CD4-positive, alpha-beta T cell treated with Interferon alpha-2 for 1 hour (primary cell): ENCODE measurements at regions not wholly inside any gene's neighbourhood (a gene's known extent, or its start where the extent isn't known, plus 50 kb on each side); places are given as distances from the start of the nearest gene placed in this dataset.
"Not testable (repeated sequence)": the region's sequence is repeated elsewhere in the genome, so short reads cannot be mapped to it uniquely, and the experiment has no call there.

Experiments
- DNase-seq, 2 donors: peaks; one replicate each; pipeline ENCODE4 v3.0.0-alpha.2; 2020 to 2022

DNA sequence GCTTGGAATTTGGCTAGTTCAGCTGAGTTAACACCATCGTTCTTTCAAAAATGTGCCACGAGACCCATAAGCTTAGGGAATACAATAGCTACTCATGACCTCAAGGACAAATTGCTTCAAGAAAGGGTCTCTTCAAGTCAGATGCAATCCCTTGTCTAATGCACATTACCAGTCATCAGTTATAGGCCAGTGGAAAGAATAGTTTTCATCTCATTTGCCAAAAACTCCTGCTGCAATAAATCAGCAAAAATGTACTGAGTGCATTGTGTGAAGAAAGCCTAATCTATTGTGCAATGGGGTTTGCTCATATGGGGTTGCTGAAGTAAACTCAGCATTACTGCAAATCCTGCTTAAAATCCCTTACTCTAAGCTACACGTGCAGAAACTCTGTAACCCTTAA is 208.3 kb upstream of the NBEA start:
- DNase-seq: no peak

DNA sequence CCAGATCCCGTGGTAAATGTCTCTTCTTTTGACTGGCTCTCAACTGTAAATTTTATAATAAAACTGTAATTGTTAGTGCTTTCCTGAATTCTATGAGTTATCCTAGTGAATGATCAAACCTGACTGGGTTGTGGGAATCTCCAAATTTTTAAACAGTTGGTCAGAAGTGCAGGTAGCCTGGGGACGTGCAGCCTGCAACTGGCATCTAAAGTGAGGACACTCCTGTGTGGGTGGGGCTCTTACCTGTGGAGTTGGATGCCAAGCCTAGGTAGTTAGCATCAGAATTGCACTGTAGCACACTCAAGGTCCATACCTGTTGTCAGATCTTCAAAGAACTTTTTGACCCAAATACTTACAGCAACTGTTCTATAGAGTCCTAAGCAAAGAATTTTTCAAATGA is 207.1 kb upstream of the NBEA start:
- DNase-seq: no peak

DNA sequence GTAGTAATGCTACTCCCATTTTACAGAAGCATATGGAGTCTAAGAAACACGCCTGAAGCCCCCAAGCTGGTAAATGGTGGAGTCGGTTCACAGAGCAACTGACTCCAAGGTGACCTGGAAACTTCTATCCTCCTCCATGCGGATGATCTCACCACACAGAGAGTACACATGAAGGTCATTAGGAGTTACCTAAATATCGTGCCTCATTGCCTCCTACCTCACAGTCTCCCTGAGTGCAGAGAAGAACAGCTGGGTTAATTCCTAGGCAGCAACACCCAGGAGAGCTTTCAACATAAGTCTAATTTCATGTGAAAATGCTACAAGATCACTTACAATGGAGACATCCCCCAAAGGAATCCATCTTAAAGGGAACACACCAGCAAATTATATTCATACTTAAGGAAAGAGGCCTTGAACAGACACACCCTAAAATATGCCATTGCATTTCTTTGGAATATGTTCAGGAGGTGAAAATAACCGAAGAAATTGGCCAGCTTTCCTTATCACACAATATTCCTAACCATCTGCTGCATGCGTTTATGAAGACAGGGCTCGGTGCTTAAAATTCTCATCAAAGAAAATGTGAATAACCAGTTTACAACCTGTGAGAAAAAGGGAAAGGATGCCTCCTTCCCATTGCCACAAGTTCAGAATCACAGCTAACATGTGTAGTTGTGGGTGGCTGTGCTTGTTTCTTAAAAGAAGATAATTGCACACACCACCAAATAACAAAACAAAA is 203.6 kb upstream of the NBEA start:
- no peak for DNase-seq

DNA sequence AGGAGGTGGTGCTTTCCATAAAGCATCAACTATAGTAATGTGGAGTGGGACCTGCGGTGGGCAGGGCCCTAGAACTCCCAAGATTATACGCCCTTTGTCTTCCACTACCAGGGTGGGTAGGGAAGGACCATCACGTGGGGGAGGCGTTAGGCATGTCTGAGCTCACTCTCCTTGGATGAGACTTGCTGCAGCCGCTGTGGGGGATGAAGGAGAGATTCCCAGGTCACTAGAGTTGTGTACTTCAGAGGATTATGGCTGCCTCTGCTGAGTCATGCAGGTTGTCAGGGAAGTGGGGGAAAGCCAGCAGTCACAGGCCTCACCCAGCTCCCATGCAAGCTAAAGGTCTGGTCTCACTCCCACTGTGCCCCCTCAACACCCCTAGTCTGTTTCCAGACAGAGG is 195.0 kb upstream of the NBEA start:
- not testable (repeated sequence) for DNase-seq

DNA sequence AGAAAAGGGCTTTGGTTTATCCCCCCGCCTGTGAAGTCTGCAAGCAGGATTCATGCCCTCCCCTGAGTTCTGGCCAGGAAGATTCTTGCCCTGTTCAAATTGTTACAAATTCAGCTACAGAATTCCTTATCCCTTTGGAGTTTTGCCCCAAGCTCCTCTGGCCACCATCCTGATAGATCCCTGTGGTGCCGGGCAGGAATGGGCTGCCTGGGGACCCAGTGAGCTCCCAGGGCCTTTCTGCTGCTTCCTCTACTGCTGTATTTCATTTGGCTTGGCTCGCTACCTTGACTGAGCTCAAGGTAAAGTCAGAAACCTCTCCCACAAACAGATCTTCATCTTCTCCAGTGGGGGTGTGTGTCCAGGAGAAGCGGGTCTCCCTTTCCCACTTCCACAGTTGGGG is 194.6 kb upstream of the NBEA start:
- DNase-seq: no peak

DNA sequence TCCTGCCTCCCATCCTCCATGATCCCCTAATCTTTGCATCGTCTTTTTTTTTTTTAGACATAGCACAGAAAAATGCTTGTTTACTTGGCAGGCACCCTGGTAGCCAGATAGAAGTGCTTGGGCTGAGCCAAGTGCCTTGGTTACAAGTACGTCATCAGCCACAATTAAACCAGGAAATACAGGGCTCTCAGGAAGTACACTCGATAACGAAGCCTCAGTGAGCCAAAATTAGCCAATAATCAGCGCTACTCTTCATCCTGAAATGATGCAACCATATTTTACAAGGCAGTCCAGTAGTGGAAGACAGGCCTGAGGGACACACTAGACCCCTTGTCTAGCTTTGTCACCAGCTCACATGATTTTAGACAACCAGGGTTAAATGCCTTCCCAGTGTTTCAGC is 194.0 kb upstream of the NBEA start:
- DNase-seq: no peak

DNA sequence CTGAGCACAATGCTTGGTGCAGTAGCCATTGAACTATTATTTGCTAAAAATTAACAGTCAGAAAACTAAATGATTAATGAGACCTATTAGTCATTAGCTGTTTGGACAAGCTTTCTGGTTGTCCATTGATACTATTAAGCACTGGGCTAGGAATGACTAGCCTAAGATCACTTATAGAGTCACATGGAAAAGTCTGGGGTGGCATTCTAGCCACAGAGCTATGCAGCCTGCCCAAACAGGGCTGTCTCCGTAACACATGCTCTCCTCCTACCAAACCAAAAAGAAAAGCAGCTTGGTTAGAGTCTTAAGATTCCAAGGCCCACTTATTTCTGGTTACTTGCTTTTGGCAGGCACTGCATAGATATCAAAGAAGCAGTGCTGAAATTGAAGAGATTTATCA is 193.5 kb upstream of the NBEA start:
- no peak for DNase-seq

DNA sequence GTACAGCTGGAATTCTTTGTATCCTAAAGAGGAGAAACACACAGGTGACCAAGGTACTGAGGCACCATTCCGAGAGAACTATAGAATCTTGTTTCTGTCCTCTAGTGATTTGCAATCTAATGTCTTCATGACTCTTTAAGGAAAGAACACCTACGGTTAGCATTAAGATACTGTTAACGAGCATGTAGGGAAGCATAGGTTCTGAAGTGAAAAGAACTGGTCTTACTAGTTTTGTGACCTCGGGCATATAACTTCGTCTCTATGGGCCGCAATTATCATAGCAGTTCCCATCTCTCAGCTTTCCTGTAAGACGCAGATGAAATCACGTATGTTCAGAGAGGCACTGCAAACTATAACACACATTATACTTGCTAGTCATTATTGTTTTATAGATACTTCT is 193.0 kb upstream of the NBEA start:
- no peak for DNase-seq

DNA sequence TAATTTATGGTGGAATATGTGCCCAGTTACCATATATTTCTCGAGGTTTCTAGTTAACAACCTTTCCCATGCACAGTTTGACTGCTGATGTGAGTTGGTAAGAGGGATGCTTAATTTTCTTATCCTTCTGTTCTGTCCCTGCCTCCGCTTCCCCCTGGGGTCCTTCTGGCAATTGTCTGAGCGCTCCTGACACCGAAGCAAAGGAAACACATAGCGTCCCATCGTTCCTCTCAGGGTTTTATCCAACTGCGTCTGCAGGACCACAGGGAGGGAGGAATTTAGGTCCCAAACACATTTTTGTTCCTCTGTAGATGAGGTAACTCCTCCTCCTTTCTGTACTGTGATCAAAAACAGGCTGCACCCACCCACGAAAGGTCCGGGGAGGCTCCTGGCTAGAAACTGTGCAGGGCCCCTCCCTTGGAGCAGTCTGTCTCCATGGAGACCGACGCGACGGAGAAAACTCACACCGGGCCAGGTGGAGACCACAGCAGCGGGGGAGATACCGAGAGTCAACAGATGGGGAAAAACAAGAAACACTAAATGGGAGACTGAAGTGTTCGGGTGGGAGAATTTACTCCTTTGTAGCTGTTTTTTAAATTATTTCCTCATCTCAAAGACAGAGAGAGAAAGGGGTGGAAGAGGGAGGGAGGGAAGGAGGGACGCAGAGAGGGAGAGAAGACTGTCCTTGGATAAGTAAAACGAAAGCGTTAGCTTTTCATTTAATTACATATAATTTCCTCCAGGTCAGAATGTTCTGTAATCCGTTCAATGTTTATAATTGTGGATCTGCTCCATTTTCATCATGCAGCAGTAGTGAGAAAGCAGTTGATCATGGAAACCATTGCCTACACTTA is 191.8 kb upstream of the NBEA start:
- no peak for DNase-seq

DNA sequence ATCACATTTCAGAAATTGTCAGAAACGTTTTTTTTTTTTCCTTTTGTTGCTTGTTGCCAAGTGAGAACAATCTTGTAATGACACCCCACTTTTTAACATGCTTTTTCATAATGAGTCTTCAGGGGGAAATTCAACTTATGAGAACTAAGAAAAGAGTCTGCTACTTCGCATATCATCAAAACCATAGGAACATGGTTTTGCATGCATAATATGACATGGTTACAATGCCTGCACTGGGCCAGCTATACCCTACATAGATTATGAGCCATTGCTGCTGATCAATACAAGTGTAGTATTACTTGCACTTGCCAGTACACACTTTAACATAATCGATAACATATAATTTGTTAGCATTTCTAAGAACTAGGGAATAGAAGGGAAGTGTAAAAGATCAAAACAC is 191.0 kb upstream of the NBEA start:
- DNase-seq: no peak

DNA sequence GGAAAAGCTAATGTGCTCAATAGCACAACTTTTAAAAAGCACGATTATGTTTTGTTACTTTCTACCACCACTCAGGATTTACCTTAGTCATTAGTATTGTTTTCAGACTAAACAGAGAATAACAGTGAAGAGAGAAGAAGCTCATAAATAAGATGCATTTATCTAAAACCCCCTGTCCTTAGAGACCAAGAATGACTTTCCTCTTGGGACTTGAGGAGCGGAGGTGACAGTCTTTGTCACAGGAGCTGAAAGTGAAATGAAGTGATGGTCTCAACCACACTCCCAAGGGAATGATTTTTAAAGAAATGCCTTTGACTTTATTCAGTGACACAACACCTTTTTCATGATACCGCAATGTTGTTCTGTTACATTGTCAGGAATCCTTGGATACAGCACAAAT is 190.6 kb upstream of the NBEA start:
- no peak for DNase-seq

DNA sequence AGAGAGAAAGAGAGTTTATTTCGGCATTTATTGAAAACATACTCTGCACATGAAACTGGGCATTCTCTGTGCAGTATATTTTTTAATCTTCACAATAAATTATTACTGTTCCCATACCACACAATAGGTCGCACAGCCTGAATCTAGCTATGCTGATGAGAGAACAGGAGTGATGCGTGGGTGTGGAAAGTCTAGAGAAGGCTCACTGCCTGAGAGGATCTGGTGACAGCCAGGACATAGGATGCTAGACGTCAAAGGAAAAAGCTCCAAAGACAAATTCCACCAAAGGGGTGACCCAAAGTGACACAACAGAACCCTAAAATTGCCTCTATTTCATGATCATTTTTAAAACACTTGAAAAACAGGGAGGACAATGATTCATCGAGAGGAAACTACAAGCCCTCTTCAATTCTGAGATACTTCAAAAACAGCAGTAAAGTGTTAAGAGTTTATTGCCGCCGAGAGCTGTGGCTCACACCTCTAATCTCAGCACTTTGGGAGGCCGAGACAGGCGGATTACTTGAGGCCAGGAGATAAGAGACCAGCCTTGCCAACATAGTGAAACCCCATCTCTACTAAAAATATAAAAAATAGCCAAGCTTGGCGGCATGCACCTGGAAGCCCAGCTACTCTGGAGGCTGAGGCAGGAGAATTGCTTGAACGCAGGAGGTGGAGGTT is 189.6 kb upstream of the NBEA start:
- DNase-seq: no peak

DNA sequence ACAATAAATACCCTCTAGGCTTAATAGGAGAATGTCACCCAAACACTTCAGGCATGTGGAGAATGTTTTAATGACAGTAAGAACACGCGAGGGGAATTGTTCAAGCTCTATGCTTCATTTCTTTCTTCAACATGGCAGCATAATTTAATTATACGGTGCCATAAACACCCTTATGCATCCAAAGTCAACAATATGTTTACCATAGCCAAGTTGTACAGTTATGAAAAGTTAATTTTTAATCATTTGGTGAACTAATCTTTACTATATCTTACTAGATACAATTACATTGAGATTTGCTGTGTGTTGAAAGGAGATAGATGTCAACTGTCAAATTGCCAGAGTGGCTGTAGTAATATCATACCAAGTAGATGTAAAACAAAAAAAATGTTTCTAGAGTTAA is 185.9 kb upstream of the NBEA start:
- DNase-seq: no peak

DNA sequence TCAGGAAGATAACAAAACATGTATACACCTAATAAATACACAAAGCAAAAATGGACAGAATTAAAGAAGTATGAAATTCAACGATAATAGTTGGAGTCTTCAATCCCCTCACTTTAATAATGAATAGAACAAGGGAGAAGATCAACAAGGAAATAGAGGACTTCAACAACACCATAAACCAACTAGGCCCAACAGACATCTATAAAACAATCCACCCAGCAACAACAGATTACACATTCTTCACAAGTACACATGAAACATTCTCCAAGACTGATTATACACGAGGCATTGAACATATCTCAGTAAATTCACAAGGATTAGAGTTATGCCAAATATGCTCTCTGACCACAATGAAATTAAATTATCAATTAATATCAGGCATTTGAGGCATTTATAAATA is 185.5 kb upstream of the NBEA start:
- no peak for DNase-seq

DNA sequence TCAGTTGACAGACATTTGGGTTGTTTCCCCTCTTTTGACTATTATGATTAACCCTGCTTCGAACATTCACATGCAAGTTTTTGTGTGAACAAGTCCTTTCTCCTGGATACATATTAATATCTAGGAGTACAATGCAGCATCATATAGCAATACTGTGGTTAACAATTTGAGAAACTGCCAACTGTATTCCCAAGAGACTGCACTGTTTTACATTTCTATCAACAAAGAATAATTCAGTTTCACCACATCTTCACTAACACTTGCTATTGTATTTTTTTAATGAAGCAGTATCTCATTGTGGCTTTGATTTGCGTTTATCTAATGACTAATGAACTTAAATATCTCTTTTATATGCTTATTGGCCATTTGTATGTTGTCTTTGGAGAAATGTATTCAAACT is 184.6 kb upstream of the NBEA start:
- no peak for DNase-seq

DNA sequence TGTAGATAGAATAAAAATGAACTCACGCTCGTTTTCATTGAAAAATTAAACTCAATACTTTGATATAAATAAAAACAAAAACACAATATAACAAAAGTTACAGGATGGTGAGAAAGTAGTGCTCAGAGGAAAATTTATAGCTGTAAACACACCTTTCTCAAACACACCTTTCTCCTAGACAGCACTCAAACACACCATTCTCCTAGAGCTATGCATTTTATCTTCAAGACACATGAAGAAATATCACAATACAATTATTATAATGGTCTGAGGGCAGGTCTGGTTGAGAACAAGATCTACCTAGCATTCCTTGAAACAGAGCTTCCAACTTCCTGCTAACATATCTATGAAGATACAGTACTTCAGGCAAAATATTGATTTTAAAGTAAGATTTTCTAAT is 183.4 kb upstream of the NBEA start:
- DNase-seq: no peak

DNA sequence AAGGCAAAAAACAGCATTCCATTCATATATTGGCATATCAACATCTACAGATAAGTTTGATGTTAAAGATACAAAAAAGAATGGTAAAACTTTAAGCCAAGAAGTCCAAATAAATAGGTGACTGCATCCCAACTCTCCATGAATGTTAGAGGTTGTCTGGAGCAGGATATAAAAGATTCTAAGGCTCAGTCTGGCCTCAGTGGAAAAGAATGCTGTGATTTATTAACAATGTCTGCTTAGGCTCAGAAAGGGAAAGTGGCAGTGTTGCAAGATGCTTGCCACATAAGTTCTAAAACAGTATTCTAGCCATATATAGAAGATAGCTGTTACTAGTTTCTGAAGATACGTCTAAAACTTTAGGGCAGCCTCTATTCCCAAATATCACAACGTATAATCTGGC is 179.8 kb upstream of the NBEA start:
- no peak for DNase-seq

DNA sequence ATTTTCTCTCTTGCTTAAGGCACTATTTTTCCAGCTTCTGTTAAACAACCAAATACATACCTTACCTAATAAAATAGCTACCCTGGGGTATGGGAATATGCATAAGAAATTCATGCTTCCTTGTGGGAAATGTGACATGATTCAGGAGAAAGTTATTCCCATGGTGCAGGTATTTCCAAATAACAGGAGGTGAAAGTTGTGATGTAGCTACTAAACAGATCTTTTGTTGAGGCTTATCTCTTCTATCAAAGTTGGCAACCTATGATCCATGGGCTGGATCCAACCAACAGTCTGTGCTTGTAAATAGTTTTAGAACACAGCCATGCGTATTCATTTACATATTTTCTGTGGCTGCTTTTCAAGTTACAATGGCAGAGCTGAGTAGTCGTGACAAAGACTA is 177.8 kb upstream of the NBEA start:
- DNase-seq: no peak

DNA sequence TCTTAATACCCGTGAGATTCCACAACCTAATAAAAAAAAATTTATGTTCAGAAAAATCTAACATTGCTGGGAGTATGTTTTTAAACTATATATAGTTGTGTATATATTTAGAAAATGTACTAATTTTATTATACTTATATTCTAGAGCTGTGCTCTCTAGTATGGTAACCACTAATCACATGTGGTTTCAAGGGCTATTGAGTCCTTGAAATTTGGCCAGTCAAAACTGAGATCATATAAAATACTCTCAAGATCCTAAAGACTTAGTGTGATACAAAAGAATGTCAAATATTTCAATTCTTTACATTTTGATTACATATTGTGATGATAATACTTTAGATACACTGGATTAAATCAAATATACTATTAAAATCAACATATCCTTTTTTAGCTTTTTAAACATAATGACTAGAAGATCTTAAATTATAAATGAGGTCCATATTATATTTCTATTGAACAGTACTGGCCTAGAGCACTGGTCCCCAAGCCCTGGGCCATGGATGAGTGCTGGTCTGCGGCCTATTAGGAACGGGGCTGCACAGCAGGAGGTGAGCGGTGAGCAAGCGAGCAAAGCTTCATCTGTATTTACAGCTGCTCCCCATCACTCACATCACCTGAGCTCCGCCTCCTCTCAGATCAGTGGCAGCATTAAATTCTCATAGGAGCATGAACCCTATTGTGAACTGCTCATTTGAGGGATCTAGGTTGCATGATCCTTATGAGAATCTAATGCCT is 176.5 kb upstream of the NBEA start:
- no peak for DNase-seq

DNA sequence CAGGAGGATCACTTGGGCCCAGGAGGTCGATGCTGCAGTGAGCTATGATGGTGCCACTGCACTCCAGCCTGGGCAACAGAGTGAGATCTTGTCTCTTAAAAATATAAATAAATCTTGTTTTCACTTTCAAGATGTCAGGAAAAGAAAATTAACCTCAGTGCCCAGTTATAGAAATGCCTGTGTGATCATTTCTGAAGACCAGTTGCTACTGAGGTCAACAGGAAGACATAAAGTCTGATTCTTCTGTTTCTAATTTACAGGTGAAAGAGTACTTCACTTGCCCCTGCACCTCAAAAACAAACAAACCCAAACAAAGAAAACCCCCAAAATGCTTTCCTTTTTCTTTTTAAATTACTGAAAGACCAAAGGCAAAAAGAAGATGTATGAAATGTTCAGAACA is 174.3 kb upstream of the NBEA start:
- DNase-seq: no peak

DNA sequence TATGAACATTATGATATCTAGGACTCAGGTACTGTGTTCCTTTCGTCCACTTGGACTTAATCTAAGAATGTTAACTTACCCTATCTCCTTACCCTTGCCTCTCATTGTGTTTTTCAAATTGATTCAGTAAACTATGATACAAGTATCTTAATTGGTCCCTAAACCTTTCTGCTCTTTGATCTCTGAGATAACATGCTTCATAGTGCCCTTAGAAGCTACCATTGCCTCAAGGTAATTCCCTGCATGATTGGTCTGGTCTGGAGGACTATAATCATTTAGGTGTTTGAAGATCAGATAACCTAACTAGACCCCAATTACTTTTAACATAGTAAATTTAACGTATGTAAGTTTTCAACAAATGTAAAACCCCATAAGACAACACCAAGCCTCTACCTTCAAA is 169.9 kb upstream of the NBEA start:
- no peak for DNase-seq

DNA sequence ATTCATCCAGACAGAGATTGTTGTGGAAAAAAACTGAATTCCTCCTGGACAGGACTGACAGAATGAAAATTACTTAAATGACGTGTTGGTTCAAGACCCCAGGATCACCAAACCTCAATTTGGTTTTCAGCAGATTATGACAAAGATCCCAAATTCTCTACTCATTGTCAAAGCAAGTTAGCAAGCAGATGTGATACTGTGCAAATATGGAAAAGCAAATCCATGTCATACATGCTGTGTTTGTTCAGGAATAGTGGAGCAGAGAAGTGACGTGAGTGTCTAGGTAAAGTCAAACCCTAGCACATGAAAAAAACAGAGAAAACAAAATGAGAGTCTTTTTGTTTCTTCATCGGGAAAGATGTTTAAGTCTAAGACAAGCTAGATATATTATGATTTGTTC is 169.2 kb upstream of the NBEA start:
- no peak for DNase-seq

DNA sequence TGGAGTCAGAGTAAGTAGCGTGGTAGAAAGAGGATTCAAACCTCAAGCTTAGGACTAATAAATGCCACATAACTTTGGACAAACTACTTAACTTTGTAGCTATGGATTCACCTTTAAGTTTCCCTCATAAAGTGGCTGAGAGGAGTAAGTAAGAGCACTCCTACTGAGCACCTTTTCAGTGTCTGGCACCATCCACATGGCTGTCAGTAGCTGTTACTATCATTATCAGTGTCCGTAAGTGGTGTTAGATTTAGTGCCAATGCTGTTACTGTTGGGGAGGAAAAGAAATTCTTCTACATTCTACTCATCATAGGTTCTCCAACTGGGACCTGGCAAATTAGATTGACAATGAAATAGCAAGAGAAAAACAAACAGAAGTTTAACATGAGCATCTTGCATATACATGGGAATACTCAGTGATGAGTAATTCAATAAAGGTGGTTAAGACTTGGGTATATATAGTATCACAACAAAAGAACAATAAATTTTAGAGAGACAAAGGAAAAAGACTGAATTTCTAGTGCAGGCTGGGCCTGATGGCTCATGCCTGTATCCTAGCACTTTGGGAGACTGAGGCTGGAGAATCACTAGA is 165.6 kb upstream of the NBEA start:
- DNase-seq: no peak
